HepG2 (cell line): ENCODE measurements at regions not wholly inside any gene's neighbourhood (a gene's known extent, or its start where the extent isn't known, plus 50 kb on each side); places are given as distances from the start of the nearest gene placed in this dataset.

Experiments
- ATAC-seq: fragments of 200-7000 bp; cut with Tn5 transposase; 3 replicates; pipeline ENCODE4 v1.9.1; 2020; ENCODE audit warnings: mild to moderate bottlenecking, moderate library complexity
- BruUV-seq: library from RNA; stranded (reverse); fragments of 400-500 nt; replicated peaks from 2 replicates; lab custom pipeline; 2021; lab: Mats Ljungman, UMichigan
- CTCF ChIA-PET: fragments of 300-600 bp; formaldehyde crosslinking; extraction: SDS; loops from one replicate; lab custom pipeline; 2021; ENCODE audit warnings: low total read pairs, inconsistent platforms, low intra/inter-chr PET ratio; lab: Yijun Ruan, JAX
- POLR2A ChIA-PET: fragments of 350-600 bp; sonication (Branson Sonifier 250); formaldehyde crosslinking; loops from one replicate; lab custom pipeline; 2020; ENCODE audit warnings: antibody characterized with exemption, inconsistent platforms; lab: Yijun Ruan, JAX
- DNase-seq: peaks from one replicate; pipeline ENCODE4 v3.0.0-alpha.2; 2015; ENCODE audit warnings: low spot score
- FAIRE-seq: peaks from 3 replicates; lab custom pipeline; 2011; peaks lifted over from hg19 to GRCh38; lab: Jason Lieb, UNC
- H2AFZ ChIP-seq: one replicate; pipeline ENCODE4 v1.6.1; 2011; ENCODE audit warnings: low read length, inconsistent platforms
- H3K27ac ChIP-seq: fragments of 300-600 bp; 3 replicates; pipeline ENCODE4 v1.8.0; 2011; ENCODE audit warnings: mixed run types, mild to moderate bottlenecking, mixed read lengths, low read length, inconsistent platforms; ENCODE audit not compliant: insufficient read depth; ENCODE audit errors: extremely low read length
- H3K27me3 ChIP-seq, 2 experiments: fragments of 200-600 bp in 1 of 2; 2 replicates in 1 of 2; 3 replicates in 1 of 2; pipeline versions ENCODE4 v1.6.0 to v1.8.0; 2011; ENCODE audit warnings: low read length in 2 of 2, mild to moderate bottlenecking in 2 of 2, moderate library complexity in 2 of 2, inconsistent platforms in 1 of 2; ENCODE audit not compliant: insufficient read depth in 2 of 2, control insufficient read depth in 1 of 2
- H3K36me3 ChIP-seq, 2 experiments: fragments of 200-600 bp in 1 of 2; replicated peaks in 1 of 2; 2 replicates in 1 of 2; 3 replicates in 1 of 2; pipeline versions ENCODE4 v1.5.1 to v1.8.0; 2011; ENCODE audit warnings: low read length in 2 of 2, inconsistent platforms in 1 of 2; ENCODE audit not compliant: insufficient read depth in 2 of 2, control insufficient read depth in 1 of 2
- H3K4me1 ChIP-seq: 2 replicates; pipeline ENCODE4 v1.5.1; 2012; ENCODE audit warnings: low read length, inconsistent platforms; ENCODE audit not compliant: insufficient read depth
- H3K4me2 ChIP-seq: 2 replicates; pipeline ENCODE4 v1.6.0; 2011; ENCODE audit warnings: low read depth, low read length, inconsistent platforms
- H3K4me3 ChIP-seq, 3 experiments: fragments of 200-600 bp in 1 of 3; sonication (generic), shearing (Covaris generic) in 1 of 3; replicated peaks in 1 of 3; 2 replicates each; pipeline ENCODE4 v1.5.1; 2011 to 2016; ENCODE audit warnings: low read length in 3 of 3, inconsistent platforms in 2 of 3, low read depth in 2 of 3, mild to moderate bottlenecking in 2 of 3, control low read depth in 1 of 3, mixed read lengths in 1 of 3; ENCODE audit not compliant: insufficient read depth in 1 of 3
- H3K79me2 ChIP-seq: one replicate; pipeline ENCODE4 v1.6.1; 2011; ENCODE audit warnings: low read length, inconsistent platforms; ENCODE audit not compliant: insufficient read depth
- H3K9ac ChIP-seq: 2 replicates; pipeline ENCODE4 v1.6.0; 2011; ENCODE audit warnings: mild to moderate bottlenecking, low read depth, low read length, inconsistent platforms; ENCODE audit not compliant: insufficient read depth
- H3K9me3 ChIP-seq: 2 replicates; pipeline ENCODE4 v1.5.1; 2012; ENCODE audit warnings: mild to moderate bottlenecking, low read length
- H4K20me1 ChIP-seq: 2 replicates; pipeline ENCODE4 v1.6.0; 2011; ENCODE audit warnings: inconsistent platforms, mild to moderate bottlenecking, low read length, moderate library complexity; ENCODE audit not compliant: insufficient read depth
- NFE2L2 ChIP-seq: fragments of 150-350 bp; IDR thresholded peaks from 2 replicates; pipeline ENCODE4 v1.6.1; 2014; ENCODE audit warnings: low read length
- RXRB ChIP-seq: IDR thresholded peaks from 2 replicates; pipeline ENCODE4 v1.6.1; 2016; ENCODE audit warnings: borderline replicate concordance, missing genetic modification reagents, missing compliant biosample characterization
- ZFP37 ChIP-seq: sonication (generic); formaldehyde crosslinking; IDR thresholded peaks from 2 replicates; pipeline ENCODE4 v1.4.0; 2020; ENCODE audit warnings: missing genetic modification reagents, borderline replicate concordance
- WGBS: methylation state at CpG from one replicate; pipeline ENCODE4 v1.1.6; 2017; ENCODE audit warnings: low lambda C conversion rate; 5-methylcytosine and 5-hydroxymethylcytosine counted together
- in situ Hi-C: cut with HindIII; loops from 2 replicates; pipeline ENCODE4 v1.10.0; 2017; ENCODE audit warnings: low pct_unique_long_range_greater_than_20kb; ENCODE audit not compliant: extremely low pct_ligation_motif_present
- intact Hi-C: fragments of 100-400 bp; cut with micrococcal nuclease; formaldehyde crosslinking; loops from one replicate; pipeline ENCODE4 v1.10.0; 2022; ENCODE audit not compliant: unreplicated experiment
- TF ChIP-seq, protein P1 (sequence below): sonication (generic); formaldehyde crosslinking; IDR thresholded peaks from 2 replicates; pipeline ENCODE4 v1.8.0; 2022; ENCODE audit warnings: mild to moderate bottlenecking, missing genetic modification reagents, moderate library complexity
- TF ChIP-seq, protein P2 (sequence below): sonication (generic); formaldehyde crosslinking; IDR thresholded peaks from 2 replicates; pipeline ENCODE4 v1.5.1; 2020; ENCODE audit warnings: missing genetic modification reagents, mild to moderate bottlenecking, borderline replicate concordance
- TF ChIP-seq, protein P3 (sequence below): sonication (generic); formaldehyde crosslinking; IDR thresholded peaks from 2 replicates; pipeline ENCODE4 v1.8.1; 2023; ENCODE audit warnings: mild to moderate bottlenecking, missing genetic modification reagents
- TF ChIP-seq, protein P4 (sequence below): sonication (generic); formaldehyde crosslinking; IDR thresholded peaks from 2 replicates; pipeline ENCODE4 v1.4.0; 2020; ENCODE audit warnings: missing genetic modification reagents

DNA sequence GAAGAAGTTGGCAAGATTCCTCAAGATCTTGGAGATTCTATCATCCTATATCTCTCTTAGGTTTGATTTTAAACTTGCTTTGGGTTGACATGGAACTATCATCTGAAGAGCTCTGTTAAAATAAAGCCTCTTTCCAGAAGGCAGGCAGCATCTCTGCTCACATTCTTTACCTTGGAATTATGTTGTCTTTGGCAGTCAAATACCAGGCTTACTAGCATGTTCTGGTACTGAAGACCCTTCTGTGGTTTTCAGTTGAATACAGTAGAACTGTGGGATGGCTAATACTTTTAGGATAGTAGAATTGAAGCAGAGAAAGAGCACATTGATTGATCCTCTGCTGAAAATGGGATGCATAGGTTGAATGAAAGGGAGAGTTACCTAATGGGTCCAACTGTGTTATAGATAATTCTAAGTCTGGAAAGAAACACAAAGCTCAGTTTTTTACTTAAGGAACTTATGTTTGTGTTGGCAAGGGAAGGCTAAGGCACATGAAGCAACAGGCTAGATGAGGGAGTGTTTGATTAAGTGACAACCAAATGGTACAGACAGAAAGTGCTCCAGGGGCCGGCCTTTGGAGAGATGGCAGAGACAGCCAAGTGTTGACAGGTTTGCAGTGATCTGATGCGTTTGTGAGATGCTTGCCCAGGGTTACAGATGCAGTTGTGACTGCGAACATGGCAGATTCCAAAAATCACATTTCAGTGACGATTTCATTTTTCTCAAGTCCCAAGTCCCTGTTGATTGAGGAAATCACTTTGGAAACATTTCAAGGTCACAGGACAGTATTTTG, 397.9 kb downstream of the MEIS1 start:
- ChIA-PET CTCF (no interaction called here), POLR2A (no interaction called here)
- no peak for TF ChIP-seq NFE2L2
- TF ChIP-seq, protein P1, sequence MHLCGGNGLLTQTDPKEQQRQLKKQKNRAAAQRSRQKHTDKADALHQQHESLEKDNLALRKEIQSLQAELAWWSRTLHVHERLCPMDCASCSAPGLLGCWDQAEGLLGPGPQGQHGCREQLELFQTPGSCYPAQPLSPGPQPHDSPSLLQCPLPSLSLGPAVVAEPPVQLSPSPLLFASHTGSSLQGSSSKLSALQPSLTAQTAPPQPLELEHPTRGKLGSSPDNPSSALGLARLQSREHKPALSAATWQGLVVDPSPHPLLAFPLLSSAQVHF (CRISPR knock-in tag), result no peak
- no peak for TF ChIP-seq ZFP37 (CRISPR knock-in tag)
- TF ChIP-seq, protein P2, sequence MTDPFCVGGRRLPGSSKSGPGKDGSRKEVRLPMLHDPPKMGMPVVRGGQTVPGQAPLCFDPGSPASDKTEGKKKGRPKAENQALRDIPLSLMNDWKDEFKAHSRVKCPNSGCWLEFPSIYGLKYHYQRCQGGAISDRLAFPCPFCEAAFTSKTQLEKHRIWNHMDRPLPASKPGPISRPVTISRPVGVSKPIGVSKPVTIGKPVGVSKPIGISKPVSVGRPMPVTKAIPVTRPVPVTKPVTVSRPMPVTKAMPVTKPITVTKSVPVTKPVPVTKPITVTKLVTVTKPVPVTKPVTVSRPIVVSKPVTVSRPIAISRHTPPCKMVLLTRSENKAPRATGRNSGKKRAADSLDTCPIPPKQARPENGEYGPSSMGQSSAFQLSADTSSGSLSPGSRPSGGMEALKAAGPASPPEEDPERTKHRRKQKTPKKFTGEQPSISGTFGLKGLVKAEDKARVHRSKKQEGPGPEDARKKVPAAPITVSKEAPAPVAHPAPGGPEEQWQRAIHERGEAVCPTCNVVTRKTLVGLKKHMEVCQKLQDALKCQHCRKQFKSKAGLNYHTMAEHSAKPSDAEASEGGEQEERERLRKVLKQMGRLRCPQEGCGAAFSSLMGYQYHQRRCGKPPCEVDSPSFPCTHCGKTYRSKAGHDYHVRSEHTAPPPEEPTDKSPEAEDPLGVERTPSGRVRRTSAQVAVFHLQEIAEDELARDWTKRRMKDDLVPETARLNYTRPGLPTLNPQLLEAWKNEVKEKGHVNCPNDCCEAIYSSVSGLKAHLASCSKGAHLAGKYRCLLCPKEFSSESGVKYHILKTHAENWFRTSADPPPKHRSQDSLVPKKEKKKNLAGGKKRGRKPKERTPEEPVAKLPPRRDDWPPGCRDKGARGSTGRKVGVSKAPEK (CRISPR knock-in tag), result no peak
- no peak for TF ChIP-seq RXRB (CRISPR knock-in tag)
- TF ChIP-seq, protein P3, sequence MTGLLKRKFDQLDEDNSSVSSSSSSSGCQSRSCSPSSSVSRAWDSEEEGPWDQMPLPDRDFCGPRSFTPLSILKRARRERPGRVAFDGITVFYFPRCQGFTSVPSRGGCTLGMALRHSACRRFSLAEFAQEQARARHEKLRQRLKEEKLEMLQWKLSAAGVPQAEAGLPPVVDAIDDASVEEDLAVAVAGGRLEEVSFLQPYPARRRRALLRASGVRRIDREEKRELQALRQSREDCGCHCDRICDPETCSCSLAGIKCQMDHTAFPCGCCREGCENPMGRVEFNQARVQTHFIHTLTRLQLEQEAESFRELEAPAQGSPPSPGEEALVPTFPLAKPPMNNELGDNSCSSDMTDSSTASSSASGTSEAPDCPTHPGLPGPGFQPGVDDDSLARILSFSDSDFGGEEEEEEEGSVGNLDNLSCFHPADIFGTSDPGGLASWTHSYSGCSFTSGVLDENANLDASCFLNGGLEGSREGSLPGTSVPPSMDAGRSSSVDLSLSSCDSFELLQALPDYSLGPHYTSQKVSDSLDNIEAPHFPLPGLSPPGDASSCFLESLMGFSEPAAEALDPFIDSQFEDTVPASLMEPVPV, result no peak
- TF ChIP-seq, protein P4, sequence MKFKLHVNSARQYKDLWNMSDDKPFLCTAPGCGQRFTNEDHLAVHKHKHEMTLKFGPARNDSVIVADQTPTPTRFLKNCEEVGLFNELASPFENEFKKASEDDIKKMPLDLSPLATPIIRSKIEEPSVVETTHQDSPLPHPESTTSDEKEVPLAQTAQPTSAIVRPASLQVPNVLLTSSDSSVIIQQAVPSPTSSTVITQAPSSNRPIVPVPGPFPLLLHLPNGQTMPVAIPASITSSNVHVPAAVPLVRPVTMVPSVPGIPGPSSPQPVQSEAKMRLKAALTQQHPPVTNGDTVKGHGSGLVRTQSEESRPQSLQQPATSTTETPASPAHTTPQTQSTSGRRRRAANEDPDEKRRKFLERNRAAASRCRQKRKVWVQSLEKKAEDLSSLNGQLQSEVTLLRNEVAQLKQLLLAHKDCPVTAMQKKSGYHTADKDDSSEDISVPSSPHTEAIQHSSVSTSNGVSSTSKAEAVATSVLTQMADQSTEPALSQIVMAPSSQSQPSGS (CRISPR knock-in tag), result no peak
- BruUV-seq, result no TSS peak
- FAIRE-seq (no peak), DNase-seq (no peak), ATAC-seq (no peak)
- H2AFZ ChIP-seq, result no peak overlapping the region
- intact Hi-C loops (no loop called here), in situ Hi-C loops (no loop called here)
- H3K4me2 ChIP-seq, result no peak overlapping the region
- no peaks in the 10 kb centered on the region for H3K79me2 ChIP-seq
- peaks cover 10% of the 10 kb centered on the region; the same call in 1 of the 2 replicates for H3K9me3 ChIP-seq
- no peaks in the 10 kb centered on the region for H4K20me1 ChIP-seq
- 10% methylated on average over 4 of the region's 4 CpGs for WGBS
- no peaks in the 10 kb centered on the region for H3K27me3 ChIP-seq
- no peaks in the 10 kb centered on the region for H3K4me1 ChIP-seq
- no peaks in the 10 kb centered on the region for H3K36me3 ChIP-seq
- H3K4me3 ChIP-seq, result no peak overlapping the region
- no peak overlapping the region for H3K27ac ChIP-seq
- H3K9ac ChIP-seq, result no peak overlapping the region
